Effector memory CD8-positive, alpha-beta T cell (primary cell): ENCODE measurements at regions not wholly inside any gene's neighbourhood (a gene's known extent, or its start where the extent isn't known, plus 50 kb on each side); places are given as distances from the start of the nearest gene placed in this dataset.
"Not testable (repeated sequence)": the region's sequence is repeated elsewhere in the genome, so short reads cannot be mapped to it uniquely, and the experiment has no call there.

ENCODE experiments used
- ATAC-seq: fragments of 150-1000 bp; cut with Tn5 transposase; replicated peaks from 2 replicates; pipeline ENCODE4 v1.10.0; 2021; ENCODE audit warnings: mild to moderate bottlenecking, moderate library complexity
- DNase-seq, 3 experiments: peaks; one replicate each; pipeline ENCODE4 v3.0.0; 2021
- H3K27ac Mint-ChIP-seq, 2 donors: one replicate each; pipeline ENCODE4 v1.8.0; 2022; ENCODE audit warnings: mild to moderate bottlenecking in 2 of 2, mixed read lengths in 2 of 2, moderate library complexity in 2 of 2
- H3K27me3 Mint-ChIP-seq, 2 donors: one replicate each; pipeline ENCODE4 v1.8.0; 2022; ENCODE audit warnings: mixed read lengths in 2 of 2
- H3K36me3 Mint-ChIP-seq: one replicate; pipeline ENCODE4 v1.8.0; 2022; ENCODE audit warnings: mild to moderate bottlenecking, moderate library complexity, mixed read lengths; ENCODE audit not compliant: insufficient read depth
- H3K4me1 Mint-ChIP-seq, 2 donors: one replicate each; pipeline ENCODE4 v1.8.0; 2022; ENCODE audit warnings: low read depth in 2 of 2, mixed read lengths in 2 of 2
- H3K4me3 Mint-ChIP-seq, 2 donors: one replicate each; pipeline ENCODE4 v1.8.0; 2022; ENCODE audit warnings: mild to moderate bottlenecking in 2 of 2, mixed read lengths in 2 of 2, moderate library complexity in 2 of 2
- H3K9me3 Mint-ChIP-seq, 2 donors: one replicate each; pipeline ENCODE4 v1.8.0; 2022; ENCODE audit warnings: mixed read lengths in 2 of 2

GRCh38 chr5:25436452-25436851, 791.7 kb upstream of the CDH10 start:
- H3K4me3 Mint-ChIP-seq: no peak overlapping the region
- H3K9me3 Mint-ChIP-seq: peaks cover 0 to 10% of the 10 kb centered on the region in 2 donors

DNA sequence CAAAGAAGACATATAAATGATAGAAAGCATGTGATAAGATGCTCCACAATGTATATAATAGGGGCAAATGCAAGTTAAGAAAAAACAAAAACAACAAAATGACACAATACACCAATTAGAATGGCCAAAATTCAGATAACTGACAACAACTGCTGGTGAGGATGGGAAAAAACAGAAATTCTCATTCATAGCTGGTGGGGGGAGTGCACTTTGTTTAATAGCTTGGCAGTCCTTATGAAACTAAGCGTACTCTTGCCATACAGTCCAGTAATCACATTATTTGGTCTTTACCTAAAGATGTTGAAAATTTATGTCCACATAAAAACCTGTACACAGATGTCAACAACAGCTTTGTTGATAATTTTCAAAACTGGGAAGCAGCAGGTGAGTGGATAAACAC, 791.1 kb upstream of the CDH10 start:
- DNase-seq (no peak), ATAC-seq (no peak)
- Mint-ChIP-seq H3K4me3 (no peak overlapping the region), H3K27me3 (no peaks in the 10 kb centered on the region), H3K27ac (no peak overlapping the region), H3K4me1 (no peaks in the 10 kb centered on the region), H3K36me3 (no peaks in the 10 kb centered on the region), H3K9me3 (peaks cover 0 to 10% of the 10 kb centered on the region in 2 donors)

More at GRCh38 chr5:25436452-25436851, 791.7 kb upstream of the CDH10 start:
- Mint-ChIP-seq H3K36me3 (no peaks in the 10 kb centered on the region), H3K27ac (no peak overlapping the region), H3K27me3 (no peaks in the 10 kb centered on the region), H3K4me1 (no peaks in the 10 kb centered on the region)
- ATAC-seq (no peak), DNase-seq (no peak)

GRCh38 chr5:25427240-25427639, 782.5 kb upstream of the CDH10 start:
- ATAC-seq (no peak), DNase-seq (no peak)
- H3K9me3 Mint-ChIP-seq: peaks cover 6 to 7% of the 10 kb centered on the region in 2 donors
- H3K36me3 Mint-ChIP-seq: no peaks in the 10 kb centered on the region
- H3K4me3 Mint-ChIP-seq: no peak overlapping the region
- no peaks in the 10 kb centered on the region for H3K4me1 Mint-ChIP-seq
- H3K27ac Mint-ChIP-seq: no peak overlapping the region
- no peaks in the 10 kb centered on the region for H3K27me3 Mint-ChIP-seq

DNA sequence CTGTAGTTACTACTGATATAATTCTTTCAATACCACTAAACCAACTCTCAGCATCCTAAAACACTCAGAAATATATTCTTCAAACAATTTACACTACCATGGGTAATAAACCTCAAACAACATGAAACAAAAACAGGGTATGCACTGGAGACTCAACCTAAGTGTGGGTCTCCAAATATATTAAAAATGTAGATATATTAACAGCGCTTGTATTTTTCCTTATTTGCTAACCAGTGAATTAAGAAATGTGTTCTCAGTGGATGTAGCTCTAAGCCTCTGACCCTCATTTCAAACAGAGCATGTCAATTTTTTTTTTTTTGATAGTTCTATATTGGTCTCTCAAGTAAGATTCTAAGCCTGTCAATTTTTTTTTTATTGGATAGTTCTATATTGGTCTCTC, 778.5 kb upstream of the CDH10 start:
- no peaks in the 10 kb centered on the region for H3K36me3 Mint-ChIP-seq
- H3K9me3 Mint-ChIP-seq: peaks cover 6 to 7% of the 10 kb centered on the region in 2 donors
- DNase-seq: no peak
- no peak for ATAC-seq
- no peak overlapping the region for H3K4me3 Mint-ChIP-seq
- no peak overlapping the region for H3K27ac Mint-ChIP-seq
- no peaks in the 10 kb centered on the region for H3K4me1 Mint-ChIP-seq
- no peaks in the 10 kb centered on the region for H3K27me3 Mint-ChIP-seq

- no peak overlapping the region for H3K4me3 Mint-ChIP-seq
- H3K36me3 Mint-ChIP-seq: no peaks in the 10 kb centered on the region
- peaks cover 4 to 11% of the 10 kb centered on the region in 2 donors for H3K9me3 Mint-ChIP-seq
- no peak overlapping the region for H3K27ac Mint-ChIP-seq
- no peaks in the 10 kb centered on the region for H3K4me1 Mint-ChIP-seq
- ATAC-seq: no peak
- no peak for DNase-seq
- H3K27me3 Mint-ChIP-seq: no peaks in the 10 kb centered on the region
These were observed 774.9 kb upstream of the CDH10 start for GRCh38 chr5:25419684-25420083.

GRCh38 chr5:25418978-25419377, 774.2 kb upstream of the CDH10 start:
- DNase-seq: no peak
- Mint-ChIP-seq H3K4me1 (no peaks in the 10 kb centered on the region), H3K36me3 (no peaks in the 10 kb centered on the region), H3K27ac (no peak overlapping the region), H3K27me3 (no peaks in the 10 kb centered on the region), H3K4me3 (no peak overlapping the region), H3K9me3 (peaks cover 0 to 9% of the 10 kb centered on the region in 2 donors)
- no peak for ATAC-seq

GRCh38 chr5:25418319-25418859, 773.6 kb upstream of the CDH10 start:
- Mint-ChIP-seq H3K36me3 (no peaks in the 10 kb centered on the region), H3K4me3 (no peak overlapping the region), H3K27me3 (no peaks in the 10 kb centered on the region), H3K27ac (no peak overlapping the region), H3K9me3 (peaks cover 0 to 9% of the 10 kb centered on the region in 2 donors), H3K4me1 (no peaks in the 10 kb centered on the region)
- no peak for DNase-seq
- ATAC-seq: no peak

DNA sequence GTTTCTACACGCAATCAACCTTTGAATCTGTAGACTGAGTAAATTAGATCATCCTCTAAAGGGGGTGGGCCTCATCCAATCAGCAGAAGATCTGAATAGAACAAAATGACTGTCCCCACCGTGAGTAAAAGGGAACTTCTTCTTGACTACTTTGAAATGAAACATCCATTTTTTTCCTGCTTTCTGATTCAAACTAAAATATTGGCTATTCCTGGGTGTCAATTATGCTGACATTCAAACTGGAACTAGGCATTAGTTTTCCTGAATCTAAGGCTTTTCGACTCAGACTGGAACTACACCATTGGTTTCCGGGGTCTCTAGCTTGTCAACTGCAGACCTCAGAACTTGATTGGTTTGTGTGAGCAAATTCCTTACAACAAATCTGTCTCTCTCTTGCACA, 772.2 kb upstream of the CDH10 start:
- Mint-ChIP-seq H3K27ac (no peak overlapping the region), H3K4me1 (no peaks in the 10 kb centered on the region), H3K9me3 (peaks cover 0 to 11% of the 10 kb centered on the region in 2 donors), H3K36me3 (no peaks in the 10 kb centered on the region), H3K4me3 (no peak overlapping the region), H3K27me3 (no peaks in the 10 kb centered on the region)
- DNase-seq (no peak), ATAC-seq (no peak)

DNA sequence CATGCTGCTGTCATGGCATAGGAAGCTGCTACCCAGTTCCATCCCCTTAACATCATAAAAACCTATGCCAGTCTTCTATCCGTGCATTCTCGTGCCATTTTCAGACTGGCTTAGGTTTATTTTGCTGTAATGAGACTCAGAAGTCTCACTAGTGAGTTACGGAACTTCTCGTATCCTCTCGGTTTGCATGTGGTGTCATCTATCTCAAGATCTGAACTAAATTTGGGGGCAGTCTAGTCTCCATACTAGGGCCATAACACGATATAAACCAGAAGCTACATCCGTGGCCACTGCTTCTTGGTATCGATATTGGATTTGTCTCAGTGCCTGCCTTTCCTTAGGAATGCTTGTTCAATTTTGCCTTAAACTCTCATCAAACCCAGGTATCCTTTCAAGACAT, 771.2 kb upstream of the CDH10 start:
- H3K27ac Mint-ChIP-seq: no peak overlapping the region
- no peak for ATAC-seq
- DNase-seq: no peak
- peaks cover 7 to 11% of the 10 kb centered on the region in 2 donors for H3K9me3 Mint-ChIP-seq
- no peaks in the 10 kb centered on the region for H3K4me1 Mint-ChIP-seq
- H3K4me3 Mint-ChIP-seq: no peak overlapping the region
- H3K36me3 Mint-ChIP-seq: no peaks in the 10 kb centered on the region
- H3K27me3 Mint-ChIP-seq: no peaks in the 10 kb centered on the region

DNA sequence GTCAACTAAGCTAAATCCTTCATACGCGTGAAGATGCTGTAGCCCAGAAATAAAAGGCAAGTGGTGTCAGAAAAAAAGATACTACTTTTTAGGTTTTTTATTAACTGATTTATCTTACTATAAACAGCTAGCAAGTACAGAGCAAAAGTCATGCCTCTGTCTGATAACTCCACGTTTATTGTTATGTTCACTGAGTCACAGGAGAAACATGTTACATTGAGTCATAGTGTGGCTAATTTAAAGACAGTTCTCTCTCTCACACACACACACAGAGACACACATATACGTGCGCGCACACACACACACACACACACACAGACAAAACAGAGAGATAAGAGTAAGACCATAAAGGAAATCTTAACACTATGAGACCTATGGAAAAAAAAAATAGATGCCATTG, 770.0 kb upstream of the CDH10 start:
- H3K9me3 Mint-ChIP-seq: peaks cover 7 to 11% of the 10 kb centered on the region in 2 donors
- no peaks in the 10 kb centered on the region for H3K36me3 Mint-ChIP-seq
- no peak overlapping the region for H3K4me3 Mint-ChIP-seq
- ATAC-seq: no peak
- no peaks in the 10 kb centered on the region for H3K4me1 Mint-ChIP-seq
- DNase-seq: no peak
- no peaks in the 10 kb centered on the region for H3K27me3 Mint-ChIP-seq
- H3K27ac Mint-ChIP-seq: no peak overlapping the region

DNA sequence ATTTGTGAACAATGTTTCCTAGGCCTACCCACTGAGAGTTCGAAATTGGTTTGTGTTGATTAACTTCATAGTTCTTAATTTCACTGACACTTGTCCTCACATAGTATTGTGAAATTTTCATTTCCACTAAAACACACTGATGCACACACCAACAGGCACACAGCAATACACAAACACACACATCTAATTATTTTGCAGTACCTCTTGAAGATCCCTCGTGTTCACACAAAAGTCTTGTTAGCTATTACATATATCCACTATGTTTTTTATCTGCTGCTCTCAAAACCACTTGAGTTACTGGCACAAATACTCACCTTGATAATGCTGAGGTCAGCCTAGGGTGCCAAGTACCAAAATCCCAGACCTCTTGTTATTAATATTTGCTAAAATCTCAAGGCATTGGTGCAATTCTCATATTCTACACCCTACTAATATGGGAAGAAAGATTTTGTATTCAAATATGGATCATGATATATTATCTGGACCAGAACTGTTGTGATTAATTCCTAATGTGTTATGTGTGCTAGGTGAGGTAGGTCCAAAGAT, 767.4 kb upstream of the CDH10 start:
- Mint-ChIP-seq H3K4me3 (no peak overlapping the region), H3K4me1 (no peaks in the 10 kb centered on the region), H3K27ac (no peak overlapping the region), H3K9me3 (peaks cover 8 to 13% of the 10 kb centered on the region in 2 donors), H3K36me3 (no peaks in the 10 kb centered on the region), H3K27me3 (no peaks in the 10 kb centered on the region)
- no peak for DNase-seq
- no peak for ATAC-seq

GRCh38 chr5:25407365-25407764, 762.6 kb upstream of the CDH10 start:
- peaks cover 6 to 29% of the 10 kb centered on the region in 2 donors for H3K9me3 Mint-ChIP-seq
- not testable (repeated sequence) for H3K27me3 Mint-ChIP-seq, ATAC-seq, H3K4me3 Mint-ChIP-seq, DNase-seq, H3K36me3 Mint-ChIP-seq, H3K27ac Mint-ChIP-seq, H3K4me1 Mint-ChIP-seq

DNA sequence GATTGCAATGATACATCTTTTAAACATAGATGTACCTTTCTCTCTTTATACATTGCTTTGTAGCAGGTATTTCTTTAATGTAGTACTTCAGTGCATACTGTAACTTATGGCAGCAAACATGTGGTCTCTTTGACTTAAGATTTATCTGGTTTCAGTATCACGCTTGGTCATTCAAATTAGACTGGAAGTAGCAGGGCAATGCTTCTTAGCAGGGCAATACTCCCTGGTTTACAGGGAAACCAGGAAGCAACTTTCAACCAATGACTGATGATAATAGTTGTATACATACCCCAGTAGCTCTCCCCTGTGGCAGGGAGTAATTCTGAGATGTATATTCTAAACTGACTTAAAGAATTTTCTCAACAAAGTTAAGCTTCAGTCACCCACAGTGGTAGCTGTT, 761.1 kb upstream of the CDH10 start:
- Mint-ChIP-seq H3K27me3 (no peaks in the 10 kb centered on the region), H3K9me3 (peaks cover 6 to 22% of the 10 kb centered on the region in 2 donors), H3K4me3 (no peak overlapping the region), H3K27ac (no peak overlapping the region), H3K4me1 (no peaks in the 10 kb centered on the region), H3K36me3 (no peaks in the 10 kb centered on the region)
- DNase-seq: no peak
- no peak for ATAC-seq

GRCh38 chr5:25399878-25400480, 755.2 kb upstream of the CDH10 start:
- DNase-seq: no peak
- Mint-ChIP-seq H3K4me3 (no peak overlapping the region), H3K27me3 (no peaks in the 10 kb centered on the region), H3K9me3 (peaks cover 3 to 7% of the 10 kb centered on the region in 2 donors), H3K27ac (no peak overlapping the region), H3K36me3 (no peaks in the 10 kb centered on the region), H3K4me1 (no peaks in the 10 kb centered on the region)
- ATAC-seq: no peak
